Hepatocyte (in vitro differentiated cells): ENCODE measurements at regions not wholly inside any gene's neighbourhood (a gene's known extent, or its start where the extent isn't known, plus 50 kb on each side); places are given as distances from the start of the nearest gene placed in this dataset.

ENCODE experiments used
- EZH2 ChIP-seq: fragments of 200-600 bp; sonication (generic); IDR thresholded peaks from 2 replicates; pipeline ENCODE4 v1.6.1; 2016; ENCODE audit warnings: antibody characterized with exemption, mild to moderate bottlenecking, borderline replicate concordance
- EZH2phosphoT487 ChIP-seq: fragments of 200-600 bp; sonication (generic); IDR thresholded peaks from one replicate; pipeline ENCODE4 v1.6.1; 2018; ENCODE audit warnings: antibody characterized with exemption, mild to moderate bottlenecking, low read depth, moderate library complexity; ENCODE audit not compliant: unreplicated experiment, severe bottlenecking
- TF ChIP-seq, protein P1 (sequence below): fragments of 200-600 bp; sonication (generic); IDR thresholded peaks from 2 replicates; pipeline ENCODE4 v1.5.1; 2016; ENCODE audit warnings: antibody characterized with exemption, mild to moderate bottlenecking; ENCODE audit not compliant: poor library complexity

DNA sequence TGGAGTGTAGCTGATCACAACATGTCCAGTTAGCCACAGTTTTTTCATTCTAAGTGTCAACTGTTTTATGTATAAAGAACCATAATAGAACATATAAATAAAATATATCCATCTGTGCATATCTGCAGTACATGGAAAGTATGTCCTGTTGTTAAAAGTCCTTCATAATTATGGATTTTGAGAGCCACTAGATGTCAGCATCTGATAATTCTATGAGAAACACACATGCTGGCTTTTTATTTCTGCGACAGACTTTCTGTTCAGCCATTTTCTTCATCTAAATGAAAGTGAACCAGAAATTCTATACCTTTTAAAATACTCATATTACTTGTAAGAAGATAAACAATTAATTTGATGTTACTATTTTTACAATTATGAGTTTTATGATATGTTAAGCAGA is 251.5 kb downstream of the GPM6A start:
- TF ChIP-seq, protein P1, sequence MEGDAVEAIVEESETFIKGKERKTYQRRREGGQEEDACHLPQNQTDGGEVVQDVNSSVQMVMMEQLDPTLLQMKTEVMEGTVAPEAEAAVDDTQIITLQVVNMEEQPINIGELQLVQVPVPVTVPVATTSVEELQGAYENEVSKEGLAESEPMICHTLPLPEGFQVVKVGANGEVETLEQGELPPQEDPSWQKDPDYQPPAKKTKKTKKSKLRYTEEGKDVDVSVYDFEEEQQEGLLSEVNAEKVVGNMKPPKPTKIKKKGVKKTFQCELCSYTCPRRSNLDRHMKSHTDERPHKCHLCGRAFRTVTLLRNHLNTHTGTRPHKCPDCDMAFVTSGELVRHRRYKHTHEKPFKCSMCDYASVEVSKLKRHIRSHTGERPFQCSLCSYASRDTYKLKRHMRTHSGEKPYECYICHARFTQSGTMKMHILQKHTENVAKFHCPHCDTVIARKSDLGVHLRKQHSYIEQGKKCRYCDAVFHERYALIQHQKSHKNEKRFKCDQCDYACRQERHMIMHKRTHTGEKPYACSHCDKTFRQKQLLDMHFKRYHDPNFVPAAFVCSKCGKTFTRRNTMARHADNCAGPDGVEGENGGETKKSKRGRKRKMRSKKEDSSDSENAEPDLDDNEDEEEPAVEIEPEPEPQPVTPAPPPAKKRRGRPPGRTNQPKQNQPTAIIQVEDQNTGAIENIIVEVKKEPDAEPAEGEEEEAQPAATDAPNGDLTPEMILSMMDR = peak; percentile 58
- no peak for TF ChIP-seq EZH2
- TF ChIP-seq EZH2phosphoT487 = no peak
